ENCODE measurements at regions not wholly inside any gene's neighbourhood (a gene's known extent, or its start where the extent isn't known, plus 50 kb on each side); places are given as distances from the start of the nearest gene placed in this dataset.

DNA sequence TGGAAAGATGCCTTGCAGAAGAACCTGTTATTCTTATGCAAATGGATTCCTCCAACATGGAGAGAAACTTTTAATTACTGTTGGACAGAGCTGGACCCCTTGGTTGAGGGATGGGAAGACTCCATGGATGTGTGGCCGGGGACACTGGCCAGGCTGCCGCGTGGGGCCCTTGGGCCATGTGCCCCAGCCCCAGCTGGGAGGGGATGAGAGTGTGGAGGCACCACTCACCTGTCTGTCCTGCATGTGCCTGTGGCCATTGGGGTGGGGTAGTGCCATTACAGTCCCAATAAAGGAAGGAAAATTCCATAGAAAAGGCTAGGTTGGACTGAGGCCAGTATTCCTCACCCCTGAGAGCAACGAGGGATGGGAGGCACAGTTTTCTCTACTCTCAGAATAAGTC, 564.5 kb upstream of the PTBP2 start:
- TF ChIP-seq EP300 (IDR thresholded peaks at IDR 0.05): no peak
- TF ChIP-seq, protein P1, sequence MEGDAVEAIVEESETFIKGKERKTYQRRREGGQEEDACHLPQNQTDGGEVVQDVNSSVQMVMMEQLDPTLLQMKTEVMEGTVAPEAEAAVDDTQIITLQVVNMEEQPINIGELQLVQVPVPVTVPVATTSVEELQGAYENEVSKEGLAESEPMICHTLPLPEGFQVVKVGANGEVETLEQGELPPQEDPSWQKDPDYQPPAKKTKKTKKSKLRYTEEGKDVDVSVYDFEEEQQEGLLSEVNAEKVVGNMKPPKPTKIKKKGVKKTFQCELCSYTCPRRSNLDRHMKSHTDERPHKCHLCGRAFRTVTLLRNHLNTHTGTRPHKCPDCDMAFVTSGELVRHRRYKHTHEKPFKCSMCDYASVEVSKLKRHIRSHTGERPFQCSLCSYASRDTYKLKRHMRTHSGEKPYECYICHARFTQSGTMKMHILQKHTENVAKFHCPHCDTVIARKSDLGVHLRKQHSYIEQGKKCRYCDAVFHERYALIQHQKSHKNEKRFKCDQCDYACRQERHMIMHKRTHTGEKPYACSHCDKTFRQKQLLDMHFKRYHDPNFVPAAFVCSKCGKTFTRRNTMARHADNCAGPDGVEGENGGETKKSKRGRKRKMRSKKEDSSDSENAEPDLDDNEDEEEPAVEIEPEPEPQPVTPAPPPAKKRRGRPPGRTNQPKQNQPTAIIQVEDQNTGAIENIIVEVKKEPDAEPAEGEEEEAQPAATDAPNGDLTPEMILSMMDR (IDR thresholded peaks at IDR 0.05): no peak

All from sigmoid colon (tissue), 4 donors.